Large intestine (tissue), 3 donors: ENCODE measurements at regions not wholly inside any gene's neighbourhood (a gene's known extent, or its start where the extent isn't known, plus 50 kb on each side); places are given as distances from the start of the nearest gene placed in this dataset.

Experiments
- DNase-seq, 2 donors: peaks; one replicate each; pipeline versions ENCODE4 v3.0.0 to v3.0.0-alpha.2; 2013
- H3K27ac ChIP-seq: one replicate; pipeline ENCODE4 v1.5.1; 2013; ENCODE audit warnings: low read length
- H3K27me3 ChIP-seq: 2 replicates; pipeline ENCODE4 v1.6.1; 2013; ENCODE audit warnings: low read length; ENCODE audit not compliant: control insufficient read depth, insufficient read depth
- H3K36me3 ChIP-seq: 2 replicates; pipeline ENCODE4 v1.6.1; 2013; ENCODE audit warnings: low read length; ENCODE audit not compliant: control insufficient read depth, insufficient read depth
- H3K4me1 ChIP-seq: one replicate; pipeline ENCODE4 v1.6.1; 2013; ENCODE audit warnings: low read length; ENCODE audit not compliant: control insufficient read depth, insufficient read depth
- H3K4me3 ChIP-seq: one replicate; pipeline ENCODE4 v1.5.1; 2013; ENCODE audit warnings: low read length
- H3K9me3 ChIP-seq: one replicate; pipeline ENCODE4 v1.6.1; 2013; ENCODE audit warnings: mild to moderate bottlenecking, low read depth, low read length, moderate library complexity; ENCODE audit not compliant: control insufficient read depth
- WGBS: methylation state at CpG from one replicate; pipeline ENCODE4 v1.1.5; 2013; ENCODE audit warnings: low lambda C conversion rate; ENCODE audit not compliant: insufficient coverage; 5-methylcytosine and 5-hydroxymethylcytosine counted together

- Histone ChIP-seq H3K36me3 (no peaks in the 10 kb centered on the region), H3K4me3 (no peak overlapping the region), H3K27me3 (no peaks in the 10 kb centered on the region), H3K27ac (no peak overlapping the region), H3K9me3 (peaks cover 4% of the 10 kb centered on the region), H3K4me1 (no peaks in the 10 kb centered on the region)
- DNase-seq = peak in 1 of 2 donors; percentile 6
- WGBS = 72% methylated on average over 2 of the region's 8 CpGs
These were observed 307.5 kb upstream of the DYNLRB2 start for GRCh38 chr16:80233097-80233835.

- H3K27me3 ChIP-seq = no peaks in the 10 kb centered on the region
- no peaks in the 10 kb centered on the region for H3K36me3 ChIP-seq
- H3K4me3 ChIP-seq = no peak overlapping the region
- WGBS = 80% methylated on average over 1 of the region's 3 CpGs
- H3K4me1 ChIP-seq = no peaks in the 10 kb centered on the region
- DNase-seq = no peak
- no peak overlapping the region for H3K27ac ChIP-seq
- H3K9me3 ChIP-seq = no peaks in the 10 kb centered on the region
These were observed 308.9 kb upstream of the DYNLRB2 start for GRCh38 chr16:80231888-80232287.

GRCh38 chr16:80231121-80231520 is 309.7 kb upstream of the DYNLRB2 start:
- no peaks in the 10 kb centered on the region for H3K27me3 ChIP-seq
- peaks cover 5% of the 10 kb centered on the region for H3K9me3 ChIP-seq
- H3K4me1 ChIP-seq = no peaks in the 10 kb centered on the region

DNA sequence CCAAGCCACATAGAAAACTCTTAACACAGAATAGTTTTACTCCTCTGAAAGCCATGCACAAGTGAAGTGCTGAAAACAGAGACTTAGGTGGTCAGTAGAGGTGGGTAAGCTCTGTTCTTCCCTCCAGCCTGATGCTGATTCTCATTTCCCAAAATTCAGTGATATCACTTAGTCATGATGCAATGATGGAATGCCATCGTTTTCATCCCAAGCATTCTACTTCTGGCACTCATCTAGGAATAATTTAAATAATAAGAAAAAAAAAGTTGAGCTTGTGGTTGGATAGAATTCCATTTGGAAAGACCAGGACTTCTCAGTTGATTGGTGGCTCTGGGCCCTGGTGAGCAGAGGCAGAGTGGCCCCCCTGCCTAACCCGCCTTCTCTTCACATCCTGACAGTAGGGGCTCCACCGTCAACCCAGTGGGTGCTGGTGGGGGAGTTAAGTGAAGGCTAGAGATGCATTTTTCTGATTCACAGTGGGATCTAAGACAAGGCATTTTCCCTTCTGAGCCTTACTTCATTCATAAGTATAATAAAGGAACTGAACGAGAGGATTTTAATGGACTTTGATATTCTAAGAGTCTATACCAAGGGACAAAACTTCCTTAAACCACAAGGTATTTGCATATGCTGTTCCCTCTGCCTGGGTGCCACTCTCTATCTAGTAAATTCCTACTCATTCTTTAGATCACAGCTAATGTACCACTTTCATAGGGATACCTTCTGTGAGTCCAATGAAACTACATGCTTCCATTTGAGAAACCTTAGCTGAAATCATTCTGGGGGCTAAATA is 310.3 kb upstream of the DYNLRB2 start:
- DNase-seq = no peak
- H3K4me1 ChIP-seq = no peaks in the 10 kb centered on the region
- H3K36me3 ChIP-seq = no peaks in the 10 kb centered on the region
- peaks cover 5% of the 10 kb centered on the region for H3K9me3 ChIP-seq
- WGBS = no CpG with 5 or more reads among the region's 4 CpGs
- no peak overlapping the region for H3K4me3 ChIP-seq
- H3K27ac ChIP-seq = no peak overlapping the region
- no peaks in the 10 kb centered on the region for H3K27me3 ChIP-seq

More at GRCh38 chr16:80231121-80231520, 309.7 kb upstream of the DYNLRB2 start:
- Histone ChIP-seq H3K4me3 (no peak overlapping the region), H3K27ac (no peak overlapping the region), H3K36me3 (no peaks in the 10 kb centered on the region)
- DNase-seq = no peak

- Histone ChIP-seq H3K9me3 (peaks cover 5% of the 10 kb centered on the region), H3K27ac (no peak overlapping the region), H3K4me3 (no peak overlapping the region), H3K4me1 (no peaks in the 10 kb centered on the region), H3K27me3 (no peaks in the 10 kb centered on the region), H3K36me3 (no peaks in the 10 kb centered on the region)
- DNase-seq = no peak
These were observed 314.3 kb upstream of the DYNLRB2 start for GRCh38 chr16:80226499-80226898.

DNA sequence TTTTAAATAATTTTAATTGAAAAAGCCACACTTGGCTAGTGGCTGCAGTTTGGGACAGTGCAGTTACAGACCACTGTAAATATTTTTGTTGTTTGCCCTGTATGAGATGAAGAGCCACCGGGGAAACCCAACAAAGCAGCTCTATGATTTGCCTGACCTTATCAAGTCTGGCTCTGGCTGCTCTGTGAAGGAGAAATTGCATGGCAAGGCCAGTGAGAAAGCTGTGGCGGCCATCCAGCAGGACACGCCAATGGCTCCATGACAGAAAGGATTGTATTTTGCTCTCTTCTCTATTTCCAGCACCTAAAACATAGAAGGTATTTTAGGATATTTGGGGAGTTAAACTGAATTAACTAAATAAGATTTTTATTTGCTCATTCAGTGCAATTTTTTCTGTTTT is 330.0 kb upstream of the DYNLRB2 start:
- Histone ChIP-seq H3K9me3 (no peaks in the 10 kb centered on the region), H3K4me3 (no peak overlapping the region), H3K27ac (no peak overlapping the region), H3K4me1 (no peaks in the 10 kb centered on the region), H3K27me3 (no peaks in the 10 kb centered on the region), H3K36me3 (no peaks in the 10 kb centered on the region)
- 83% methylated on average over 1 of the region's 3 CpGs for WGBS
- DNase-seq = no peak

- Histone ChIP-seq H3K27me3 (no peaks in the 10 kb centered on the region), H3K9me3 (no peaks in the 10 kb centered on the region), H3K4me1 (no peaks in the 10 kb centered on the region), H3K4me3 (no peak overlapping the region), H3K36me3 (no peaks in the 10 kb centered on the region), H3K27ac (no peak overlapping the region)
- 100% methylated on average over 1 of the region's 3 CpGs for WGBS
- DNase-seq = no peak
These were observed 332.1 kb upstream of the DYNLRB2 start for GRCh38 chr16:80208743-80209142.

GRCh38 chr16:80208015-80208414 is 332.8 kb upstream of the DYNLRB2 start:
- H3K27me3 ChIP-seq = no peaks in the 10 kb centered on the region
- H3K36me3 ChIP-seq = no peaks in the 10 kb centered on the region
- no peak overlapping the region for H3K4me3 ChIP-seq
- H3K27ac ChIP-seq = no peak overlapping the region
- H3K4me1 ChIP-seq = no peaks in the 10 kb centered on the region
- no peaks in the 10 kb centered on the region for H3K9me3 ChIP-seq
- WGBS = no CpG with 5 or more reads among the region's 2 CpGs
- no peak for DNase-seq

GRCh38 chr16:80203821-80204220 is 337.0 kb upstream of the DYNLRB2 start:
- Histone ChIP-seq H3K9me3 (no peaks in the 10 kb centered on the region), H3K36me3 (no peaks in the 10 kb centered on the region), H3K4me3 (no peak overlapping the region), H3K27ac (no peak overlapping the region), H3K4me1 (no peaks in the 10 kb centered on the region), H3K27me3 (no peaks in the 10 kb centered on the region)
- 100% methylated on average over 1 of the region's 3 CpGs for WGBS
- no peak for DNase-seq

DNA sequence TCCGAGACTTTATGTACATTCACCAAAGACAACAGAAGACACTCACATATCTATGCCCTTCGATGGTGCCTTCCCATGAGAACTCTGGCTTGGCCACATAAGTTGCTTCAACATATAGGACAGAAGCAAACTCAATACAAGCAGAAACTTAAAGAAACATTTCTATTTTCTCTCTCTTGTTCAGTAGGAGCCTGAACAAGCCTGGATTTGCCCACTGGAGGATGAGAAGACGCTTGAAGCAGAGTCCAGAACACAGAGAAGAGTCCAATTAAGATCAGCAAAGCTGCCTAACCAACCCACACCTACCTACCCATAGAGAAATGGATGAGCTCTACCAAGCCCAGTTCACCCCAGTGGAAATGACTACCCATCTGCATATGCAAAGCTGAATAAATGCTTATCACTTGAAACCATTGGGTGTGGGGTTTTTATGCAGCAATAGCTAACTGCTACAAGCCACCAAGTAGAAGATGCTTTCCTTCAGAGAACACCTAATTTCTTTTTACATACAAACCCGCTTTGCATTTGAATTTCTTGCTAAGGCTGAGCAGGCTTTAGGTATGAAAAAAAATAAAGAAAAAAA is 337.9 kb upstream of the DYNLRB2 start:
- no peaks in the 10 kb centered on the region for H3K9me3 ChIP-seq
- no CpG with 5 or more reads among the region's 4 CpGs for WGBS

More for the DNA sequence above, 337.9 kb upstream of the DYNLRB2 start:
- no peak for DNase-seq
- peaks cover 2% of the 10 kb centered on the region for H3K4me1 ChIP-seq
- no peak overlapping the region for H3K27ac ChIP-seq
- H3K36me3 ChIP-seq = no peaks in the 10 kb centered on the region
- no peak overlapping the region for H3K4me3 ChIP-seq
- no peaks in the 10 kb centered on the region for H3K27me3 ChIP-seq
